Astrocyte (in vitro differentiated cells and primary cell): ENCODE measurements at regions not wholly inside any gene's neighbourhood (a gene's known extent, or its start where the extent isn't known, plus 50 kb on each side); places are given as distances from the start of the nearest gene placed in this dataset.

Source experiments
- DNase-seq: peaks from one replicate; pipeline ENCODE4 v3.0.0-alpha.2; 2010; ENCODE audit warnings: low read depth
- FAIRE-seq: peaks from 2 replicates; lab custom pipeline; 2011; peaks lifted over from hg19 to GRCh38; lab: Jason Lieb, UNC
- H2AFZ ChIP-seq: 2 replicates; pipeline ENCODE4 v1.6.0; 2012; ENCODE audit warnings: low read depth, low read length, inconsistent platforms
- H3K27ac ChIP-seq: 2 replicates; pipeline ENCODE4 v1.5.1; 2011; ENCODE audit warnings: low read depth, low read length, inconsistent platforms
- H3K27me3 ChIP-seq: 2 replicates; pipeline ENCODE4 v1.6.0; 2011; ENCODE audit warnings: low read length, inconsistent platforms; ENCODE audit not compliant: insufficient read depth
- H3K36me3 ChIP-seq: 2 replicates; pipeline ENCODE4 v1.5.1; 2011; ENCODE audit warnings: low read length, inconsistent platforms; ENCODE audit not compliant: insufficient read depth
- H3K4me1 ChIP-seq: 2 replicates; pipeline ENCODE4 v1.5.1; 2011; ENCODE audit warnings: low read length, inconsistent platforms; ENCODE audit not compliant: insufficient read depth
- H3K4me2 ChIP-seq: 2 replicates; pipeline ENCODE4 v1.6.0; 2012; ENCODE audit warnings: low read length, inconsistent platforms
- H3K4me3 ChIP-seq: 2 replicates; pipeline ENCODE4 v1.5.1; 2011; ENCODE audit warnings: low read depth, mild to moderate bottlenecking, low read length, inconsistent platforms; ENCODE audit not compliant: insufficient read depth
- H3K79me2 ChIP-seq: 2 replicates; pipeline ENCODE4 v1.6.0; 2012; ENCODE audit warnings: mild to moderate bottlenecking, low read length, inconsistent platforms; ENCODE audit not compliant: insufficient read depth
- H3K9ac ChIP-seq: 2 replicates; pipeline ENCODE4 v1.6.0; 2012; ENCODE audit warnings: mild to moderate bottlenecking, low read length, inconsistent platforms
- H3K9me3 ChIP-seq: 2 replicates; pipeline ENCODE4 v1.5.1; 2012; ENCODE audit warnings: low read depth, mild to moderate bottlenecking, low read length, inconsistent platforms; ENCODE audit not compliant: insufficient read depth
- H4K20me1 ChIP-seq: 2 replicates; pipeline ENCODE4 v1.6.0; 2012; ENCODE audit warnings: low read length, inconsistent platforms; ENCODE audit not compliant: insufficient read depth
- H3K27ac Mint-ChIP-seq: one replicate; pipeline ENCODE4 v1.8.0; 2021; ENCODE audit warnings: mild to moderate bottlenecking, mixed read lengths; ENCODE audit not compliant: unreplicated experiment
- H3K27me3 Mint-ChIP-seq: one replicate; pipeline ENCODE4 v1.8.0; 2021; ENCODE audit warnings: low read depth, mixed read lengths; ENCODE audit not compliant: unreplicated experiment
- H3K36me3 Mint-ChIP-seq: one replicate; pipeline ENCODE4 v1.8.0; 2021; ENCODE audit warnings: low read depth, mixed read lengths; ENCODE audit not compliant: unreplicated experiment
- H3K4me1 Mint-ChIP-seq: one replicate; pipeline ENCODE4 v1.8.0; 2021; ENCODE audit warnings: low read depth, mixed read lengths; ENCODE audit not compliant: unreplicated experiment
- H3K4me3 Mint-ChIP-seq: one replicate; pipeline ENCODE4 v1.8.0; 2021; ENCODE audit warnings: mild to moderate bottlenecking, moderate library complexity, mixed read lengths; ENCODE audit not compliant: unreplicated experiment
- H3K9me3 Mint-ChIP-seq: one replicate; pipeline ENCODE4 v1.8.0; 2021; ENCODE audit warnings: mild to moderate bottlenecking, mixed read lengths; ENCODE audit not compliant: unreplicated experiment
- EZH2 ChIP-seq: IDR thresholded peaks from 2 replicates; pipeline ENCODE4 v1.6.1; 2012; ENCODE audit warnings: mild to moderate bottlenecking, low read length, inconsistent platforms; ENCODE audit not compliant: insufficient read depth
- TF ChIP-seq, protein P1 (sequence below): IDR thresholded peaks from 2 replicates; pipeline ENCODE4 v1.5.1; 2011; ENCODE audit warnings: low read depth, mild to moderate bottlenecking, inconsistent platforms, low read length, moderate library complexity; ENCODE audit not compliant: insufficient read depth

GRCh38 chr10:62657244-62657835, 147.2 kb upstream of the ADO start:
- H3K4me1 Mint-ChIP-seq: peaks cover 3% of the 10 kb centered on the region
- no peaks in the 10 kb centered on the region for H3K9me3 Mint-ChIP-seq
- peaks cover 5% of the 10 kb centered on the region for H3K27me3 Mint-ChIP-seq
- no peak overlapping the region for H3K27ac ChIP-seq
- H3K9me3 ChIP-seq: no peaks in the 10 kb centered on the region
- no peaks in the 10 kb centered on the region for H3K4me1 ChIP-seq
- H3K4me2 ChIP-seq: no peak overlapping the region
- H4K20me1 ChIP-seq: no peaks in the 10 kb centered on the region
- no peaks in the 10 kb centered on the region for H3K36me3 ChIP-seq
- TF ChIP-seq, protein P1, sequence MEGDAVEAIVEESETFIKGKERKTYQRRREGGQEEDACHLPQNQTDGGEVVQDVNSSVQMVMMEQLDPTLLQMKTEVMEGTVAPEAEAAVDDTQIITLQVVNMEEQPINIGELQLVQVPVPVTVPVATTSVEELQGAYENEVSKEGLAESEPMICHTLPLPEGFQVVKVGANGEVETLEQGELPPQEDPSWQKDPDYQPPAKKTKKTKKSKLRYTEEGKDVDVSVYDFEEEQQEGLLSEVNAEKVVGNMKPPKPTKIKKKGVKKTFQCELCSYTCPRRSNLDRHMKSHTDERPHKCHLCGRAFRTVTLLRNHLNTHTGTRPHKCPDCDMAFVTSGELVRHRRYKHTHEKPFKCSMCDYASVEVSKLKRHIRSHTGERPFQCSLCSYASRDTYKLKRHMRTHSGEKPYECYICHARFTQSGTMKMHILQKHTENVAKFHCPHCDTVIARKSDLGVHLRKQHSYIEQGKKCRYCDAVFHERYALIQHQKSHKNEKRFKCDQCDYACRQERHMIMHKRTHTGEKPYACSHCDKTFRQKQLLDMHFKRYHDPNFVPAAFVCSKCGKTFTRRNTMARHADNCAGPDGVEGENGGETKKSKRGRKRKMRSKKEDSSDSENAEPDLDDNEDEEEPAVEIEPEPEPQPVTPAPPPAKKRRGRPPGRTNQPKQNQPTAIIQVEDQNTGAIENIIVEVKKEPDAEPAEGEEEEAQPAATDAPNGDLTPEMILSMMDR: no peak
- TF ChIP-seq EZH2: no peak
- H3K27me3 ChIP-seq: peaks cover 3% of the 10 kb centered on the region
- H3K27ac Mint-ChIP-seq: no peak overlapping the region
- H3K9ac ChIP-seq: no peak overlapping the region
- H3K4me3 ChIP-seq: no peak overlapping the region
- no peaks in the 10 kb centered on the region for H3K36me3 Mint-ChIP-seq
- DNase-seq (no peak), FAIRE-seq (no peak)
- H3K4me3 Mint-ChIP-seq: no peak overlapping the region
- H2AFZ ChIP-seq: no peak overlapping the region
- H3K79me2 ChIP-seq: no peaks in the 10 kb centered on the region

- H3K9me3 ChIP-seq: no peaks in the 10 kb centered on the region
- H3K4me3 ChIP-seq: no peak overlapping the region
- H3K27ac Mint-ChIP-seq: no peak overlapping the region
- H3K36me3 ChIP-seq: no peaks in the 10 kb centered on the region
- H3K27me3 ChIP-seq: peaks cover 3% of the 10 kb centered on the region
- H2AFZ ChIP-seq: no peak overlapping the region
- H3K4me3 Mint-ChIP-seq: no peak overlapping the region
- H3K4me1 Mint-ChIP-seq: peaks cover 3% of the 10 kb centered on the region
- DNase-seq: no peak
- no peaks in the 10 kb centered on the region for H3K79me2 ChIP-seq
- peaks cover 5% of the 10 kb centered on the region for H3K27me3 Mint-ChIP-seq
- no peaks in the 10 kb centered on the region for H3K9me3 Mint-ChIP-seq
- no peak for TF ChIP-seq EZH2
- TF ChIP-seq, protein P1: no peak
- H3K4me2 ChIP-seq: no peak overlapping the region
- no peak overlapping the region for H3K27ac ChIP-seq
- H3K4me1 ChIP-seq: no peaks in the 10 kb centered on the region
- H4K20me1 ChIP-seq: no peaks in the 10 kb centered on the region
- H3K36me3 Mint-ChIP-seq: no peaks in the 10 kb centered on the region
- no peak for FAIRE-seq
- no peak overlapping the region for H3K9ac ChIP-seq
These were observed 146.0 kb upstream of the ADO start for GRCh38 chr10:62658516-62658915.

DNA sequence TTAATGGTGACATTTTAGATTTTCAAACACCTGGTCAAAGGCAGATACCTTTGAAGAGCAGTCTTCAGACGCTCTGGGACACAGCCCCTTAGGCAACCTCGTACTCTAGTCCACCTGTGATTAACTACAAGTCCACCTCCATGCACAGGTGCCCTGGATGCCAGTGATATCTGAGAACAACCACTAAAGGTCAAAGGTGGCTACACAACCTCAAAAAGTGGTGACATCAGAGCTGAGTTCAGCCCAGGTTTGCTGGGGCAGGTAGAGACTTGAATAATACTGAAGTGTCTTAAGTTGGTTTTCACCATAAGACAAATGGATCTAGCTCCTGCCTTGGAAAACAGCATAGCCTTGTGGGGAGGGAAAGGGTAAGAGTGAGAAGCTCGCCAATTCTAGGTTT, 143.4 kb upstream of the ADO start:
- Histone ChIP-seq H3K9me3 (no peaks in the 10 kb centered on the region), H4K20me1 (no peaks in the 10 kb centered on the region), H3K4me2 (no peak overlapping the region), H3K9ac (no peak overlapping the region), H3K4me3 (no peak overlapping the region), H2AFZ (no peak overlapping the region), H3K4me1 (no peaks in the 10 kb centered on the region), H3K36me3 (no peaks in the 10 kb centered on the region), H3K27me3 (peaks cover 5% of the 10 kb centered on the region), H3K79me2 (no peaks in the 10 kb centered on the region), H3K27ac (no peak overlapping the region)
- H3K4me3 Mint-ChIP-seq: no peak overlapping the region
- H3K36me3 Mint-ChIP-seq: no peaks in the 10 kb centered on the region
- H3K4me1 Mint-ChIP-seq: peaks cover 3% of the 10 kb centered on the region
- TF ChIP-seq, protein P1: no peak
- TF ChIP-seq EZH2: no peak
- FAIRE-seq (no peak), DNase-seq (no peak)
- H3K27me3 Mint-ChIP-seq: peaks cover 15% of the 10 kb centered on the region
- H3K27ac Mint-ChIP-seq: no peak overlapping the region
- H3K9me3 Mint-ChIP-seq: no peaks in the 10 kb centered on the region
